Nephron (organoid): ENCODE measurements at regions not wholly inside any gene's neighbourhood (a gene's known extent, or its start where the extent isn't known, plus 50 kb on each side); places are given as distances from the start of the nearest gene placed in this dataset.
A peak's percentile ranks its signal among the peaks of the same experiment; 100 is the strongest.

Experiments used
- H3K27ac Mint-ChIP-seq, 3 experiments: 2 replicates each; pipeline ENCODE4 v1.8.0; 2020; ENCODE audit warnings: mixed read lengths in 3 of 3, mild to moderate bottlenecking in 2 of 3, moderate library complexity in 1 of 3
- H3K27me3 Mint-ChIP-seq: 2 replicates; pipeline ENCODE4 v1.8.0; 2021; ENCODE audit warnings: low read depth, mild to moderate bottlenecking, moderate library complexity, mixed read lengths
- H3K36me3 Mint-ChIP-seq: 2 replicates; pipeline ENCODE4 v1.8.0; 2020; ENCODE audit warnings: low read depth, mixed read lengths
- H3K4me1 Mint-ChIP-seq: 2 replicates; pipeline ENCODE4 v1.8.0; 2020; ENCODE audit warnings: mixed read lengths
- H3K4me3 Mint-ChIP-seq, 3 experiments: 2 replicates each; pipeline ENCODE4 v1.8.0; 2020; ENCODE audit warnings: mild to moderate bottlenecking in 3 of 3, mixed read lengths in 3 of 3, moderate library complexity in 2 of 3
- H3K9me3 Mint-ChIP-seq: 2 replicates; pipeline ENCODE4 v1.8.0; 2020; ENCODE audit warnings: mixed read lengths
- TF ChIP-seq, protein P1 (sequence below), 3 experiments: fragments of 200-600 bp; sonication (generic); IDR thresholded peaks; one replicate each; pipeline ENCODE4 v1.5.0; 2021; ENCODE audit warnings: antibody characterized with exemption in 3 of 3; ENCODE audit not compliant: unreplicated experiment in 3 of 3

DNA sequence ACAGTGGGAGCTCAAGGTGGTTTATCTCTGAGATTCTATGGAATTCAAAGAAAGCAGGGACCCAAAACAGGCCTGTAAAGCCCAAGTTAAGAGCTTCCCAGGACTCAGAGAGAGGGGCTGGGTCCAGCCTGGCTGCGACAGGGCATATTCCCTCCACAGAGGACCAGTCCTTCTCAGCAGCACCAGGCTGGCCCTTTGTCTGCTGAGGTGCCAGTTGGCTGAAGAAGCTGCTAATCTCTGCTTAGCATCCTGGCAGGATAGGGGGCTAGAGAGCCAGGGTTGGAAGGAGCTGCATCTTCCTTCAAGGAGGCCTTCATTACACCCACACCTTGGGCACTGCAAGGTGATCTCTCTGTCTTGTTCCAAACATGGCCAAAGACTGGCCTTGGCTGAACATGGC is 68.3 kb upstream of the TUNAR start:
- no peaks in the 10 kb centered on the region for H3K36me3 Mint-ChIP-seq
- TF ChIP-seq, protein P1, sequence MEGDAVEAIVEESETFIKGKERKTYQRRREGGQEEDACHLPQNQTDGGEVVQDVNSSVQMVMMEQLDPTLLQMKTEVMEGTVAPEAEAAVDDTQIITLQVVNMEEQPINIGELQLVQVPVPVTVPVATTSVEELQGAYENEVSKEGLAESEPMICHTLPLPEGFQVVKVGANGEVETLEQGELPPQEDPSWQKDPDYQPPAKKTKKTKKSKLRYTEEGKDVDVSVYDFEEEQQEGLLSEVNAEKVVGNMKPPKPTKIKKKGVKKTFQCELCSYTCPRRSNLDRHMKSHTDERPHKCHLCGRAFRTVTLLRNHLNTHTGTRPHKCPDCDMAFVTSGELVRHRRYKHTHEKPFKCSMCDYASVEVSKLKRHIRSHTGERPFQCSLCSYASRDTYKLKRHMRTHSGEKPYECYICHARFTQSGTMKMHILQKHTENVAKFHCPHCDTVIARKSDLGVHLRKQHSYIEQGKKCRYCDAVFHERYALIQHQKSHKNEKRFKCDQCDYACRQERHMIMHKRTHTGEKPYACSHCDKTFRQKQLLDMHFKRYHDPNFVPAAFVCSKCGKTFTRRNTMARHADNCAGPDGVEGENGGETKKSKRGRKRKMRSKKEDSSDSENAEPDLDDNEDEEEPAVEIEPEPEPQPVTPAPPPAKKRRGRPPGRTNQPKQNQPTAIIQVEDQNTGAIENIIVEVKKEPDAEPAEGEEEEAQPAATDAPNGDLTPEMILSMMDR (IDR thresholded peaks at IDR 0.05; ENCODE audit: unreplicated experiment in 3 of 3): no peak
- peaks cover 26% of the 10 kb centered on the region for H3K9me3 Mint-ChIP-seq
- H3K27ac Mint-ChIP-seq: no peak overlapping the region
- H3K27me3 Mint-ChIP-seq: peaks cover 13% of the 10 kb centered on the region
- H3K4me3 Mint-ChIP-seq: no peak overlapping the region
- H3K4me1 Mint-ChIP-seq: no peaks in the 10 kb centered on the region

DNA sequence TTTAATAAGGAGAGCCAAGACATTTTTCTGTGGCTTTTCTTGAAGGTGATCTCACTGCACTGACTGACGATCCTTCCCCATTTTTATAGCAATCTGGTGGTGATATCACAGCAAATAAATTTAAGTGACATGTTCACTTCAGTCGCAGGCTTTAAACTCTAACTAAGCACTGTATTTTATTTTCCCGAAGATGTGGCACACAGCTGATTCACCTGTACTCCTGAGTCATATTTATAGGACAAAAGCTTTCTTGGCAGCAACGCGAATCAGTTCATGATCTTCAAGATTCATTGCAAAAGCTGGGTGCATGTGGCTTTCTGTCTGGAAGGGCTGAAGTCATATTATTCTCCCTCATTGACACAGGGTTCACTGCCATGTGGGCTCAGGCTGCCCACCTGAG is 79.8 kb upstream of the TUNAR start:
- H3K36me3 Mint-ChIP-seq: no peaks in the 10 kb centered on the region
- no peak overlapping the region for H3K27ac Mint-ChIP-seq
- no peaks in the 10 kb centered on the region for H3K4me1 Mint-ChIP-seq
- no peak overlapping the region for H3K4me3 Mint-ChIP-seq
- H3K9me3 Mint-ChIP-seq: peaks cover 8% of the 10 kb centered on the region
- no peaks in the 10 kb centered on the region for H3K27me3 Mint-ChIP-seq
- TF ChIP-seq, protein P1 (IDR thresholded peaks at IDR 0.05; ENCODE audit: unreplicated experiment in 3 of 3): no peak

DNA sequence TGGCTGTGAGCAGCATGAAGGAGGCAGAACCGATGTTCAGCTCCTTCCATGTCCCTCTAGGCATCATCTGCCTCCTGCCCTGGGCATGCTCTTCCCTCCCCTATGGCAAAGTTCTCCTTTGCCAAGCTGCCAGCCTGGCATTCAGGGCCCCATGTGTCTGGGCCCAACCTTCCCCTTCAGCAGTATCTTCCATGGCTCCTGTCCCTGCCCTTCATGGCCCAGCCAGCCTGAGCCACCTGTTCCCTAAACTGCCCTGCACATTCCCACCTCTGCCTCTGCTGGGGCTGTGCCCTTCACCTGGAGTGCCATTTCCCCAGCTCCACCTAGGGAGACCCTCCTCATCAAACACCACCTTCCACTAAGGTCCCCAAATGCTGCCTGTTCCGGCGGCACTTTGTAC is 74.0 kb upstream of the TCL1A start:
- Mint-ChIP-seq H3K4me1 (no peaks in the 10 kb centered on the region), H3K9me3 (no peaks in the 10 kb centered on the region), H3K4me3 (no peak overlapping the region), H3K27me3 (peaks cover 13% of the 10 kb centered on the region), H3K36me3 (no peaks in the 10 kb centered on the region), H3K27ac (no peak overlapping the region)
- TF ChIP-seq, protein P1 (IDR thresholded peaks at IDR 0.05; ENCODE audit: unreplicated experiment in 3 of 3): no peak

DNA sequence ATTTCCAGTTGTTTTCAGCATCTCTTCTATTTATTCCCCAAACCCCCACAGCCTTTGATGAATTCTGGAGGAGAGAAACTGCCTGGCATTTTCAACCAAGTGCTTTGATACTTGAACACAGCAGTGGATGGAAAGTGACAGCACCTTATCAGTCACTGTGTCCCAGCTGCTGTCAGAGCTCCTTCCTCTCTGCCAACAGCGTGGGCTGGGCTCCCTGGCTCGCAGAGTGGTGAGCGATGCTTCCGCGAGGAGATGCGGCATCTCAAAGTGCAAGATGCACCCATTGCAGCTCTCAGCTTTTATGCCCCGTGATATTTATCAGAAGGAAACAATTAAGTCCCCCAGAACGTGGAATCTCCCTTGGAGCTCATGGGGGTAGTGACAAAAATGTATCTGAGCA is 72.6 kb upstream of the TCL1A start:
- Mint-ChIP-seq H3K4me1 (no peaks in the 10 kb centered on the region), H3K9me3 (no peaks in the 10 kb centered on the region), H3K27ac (no peak overlapping the region), H3K27me3 (peaks cover 13% of the 10 kb centered on the region), H3K4me3 (no peak overlapping the region), H3K36me3 (no peaks in the 10 kb centered on the region)
- TF ChIP-seq, protein P1 (IDR thresholded peaks at IDR 0.05; ENCODE audit: unreplicated experiment in 3 of 3): no peak

DNA sequence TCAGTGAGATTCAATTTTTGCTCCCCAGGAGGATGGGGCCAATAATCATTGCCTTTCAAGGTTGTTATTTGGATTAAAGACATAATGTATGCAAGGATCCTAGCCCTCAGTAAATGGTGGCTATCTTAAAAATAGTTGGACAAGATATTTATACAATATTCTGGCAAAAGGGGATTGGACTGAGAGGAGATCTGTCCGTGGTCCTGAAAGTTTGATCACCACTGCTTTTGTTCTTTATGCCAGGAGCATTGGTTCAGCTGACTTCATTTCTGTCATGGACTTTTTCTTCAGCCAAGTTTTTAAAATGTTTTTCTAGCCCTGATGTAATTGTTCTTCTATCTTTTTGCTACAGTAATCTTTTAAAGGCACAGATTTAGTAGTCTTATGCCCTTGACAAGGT is 70.2 kb upstream of the TCL1A start:
- TF ChIP-seq, protein P1 (IDR thresholded peaks at IDR 0.05; ENCODE audit: unreplicated experiment in 3 of 3): no peak
- peak overlapping the region in 1 of 3 experiments; percentile 2 for H3K4me3 Mint-ChIP-seq
- no peaks in the 10 kb centered on the region for H3K36me3 Mint-ChIP-seq
- no peaks in the 10 kb centered on the region for H3K9me3 Mint-ChIP-seq
- peaks cover 16% of the 10 kb centered on the region for H3K27me3 Mint-ChIP-seq
- H3K27ac Mint-ChIP-seq: no peak overlapping the region
- no peaks in the 10 kb centered on the region for H3K4me1 Mint-ChIP-seq

DNA sequence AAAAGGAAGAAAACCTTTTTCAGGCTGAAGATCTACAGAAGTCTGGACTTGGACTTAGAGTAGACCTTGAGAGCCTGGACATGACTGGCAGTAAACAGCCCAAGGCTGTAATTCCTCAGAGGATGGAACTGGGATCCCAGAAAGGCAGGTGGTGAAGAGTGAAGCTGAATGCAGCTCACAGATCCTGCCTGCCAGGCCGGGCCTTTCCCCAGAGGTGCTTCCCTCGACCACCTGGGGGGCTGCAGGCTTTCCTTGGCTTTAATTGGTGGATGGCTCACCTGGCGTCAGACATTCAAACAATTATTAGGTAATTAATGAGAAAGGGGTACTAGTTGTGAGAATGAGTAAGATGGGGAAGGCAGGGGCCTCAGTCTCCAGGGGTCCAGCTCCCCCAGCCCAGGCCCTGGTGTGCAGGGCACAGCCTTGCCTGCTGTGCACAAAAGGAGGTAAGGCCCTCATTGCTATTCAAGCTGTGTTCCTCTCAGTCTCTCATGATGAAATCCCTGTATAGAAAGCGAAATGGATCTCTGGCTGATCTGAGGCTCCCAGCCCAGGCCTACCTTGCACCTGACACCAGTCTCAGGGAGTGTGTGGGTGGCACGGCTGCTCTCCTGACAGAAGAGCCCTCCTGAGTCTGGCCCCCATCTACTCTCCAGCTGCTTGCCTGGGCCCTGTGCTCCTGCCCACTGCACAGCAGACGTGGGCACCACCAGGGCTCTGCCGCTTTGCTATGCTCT is 63.0 kb upstream of the TCL1A start:
- Mint-ChIP-seq H3K36me3 (no peaks in the 10 kb centered on the region), H3K4me3 (no peak overlapping the region), H3K9me3 (no peaks in the 10 kb centered on the region), H3K27me3 (peaks cover 21% of the 10 kb centered on the region), H3K27ac (no peak overlapping the region), H3K4me1 (no peaks in the 10 kb centered on the region)
- TF ChIP-seq, protein P1 (IDR thresholded peaks at IDR 0.05; ENCODE audit: unreplicated experiment in 3 of 3): no peak
